Central memory CD8-positive, alpha-beta T cell (primary cell): ENCODE measurements at regions not wholly inside any gene's neighbourhood (a gene's known extent, or its start where the extent isn't known, plus 50 kb on each side); places are given as distances from the start of the nearest gene placed in this dataset.

Source experiments
- ATAC-seq: fragments of 150-1000 bp; cut with Tn5 transposase; replicated peaks from 2 replicates; pipeline ENCODE4 v1.10.0; 2022; ENCODE audit warnings: mild to moderate bottlenecking, moderate FRiP score, moderate number of reproducible peaks; ENCODE audit not compliant: poor library complexity, severe bottlenecking; ENCODE audit errors: extremely low read depth
- DNase-seq, 2 donors: peaks; one replicate each; pipeline ENCODE4 v3.0.0; 2021; ENCODE audit warnings: low spot score in 2 of 2
- H3K27ac Mint-ChIP-seq: one replicate; pipeline ENCODE4 v1.8.0; 2022; ENCODE audit warnings: low read depth, mild to moderate bottlenecking, moderate library complexity, mixed read lengths
- H3K27me3 Mint-ChIP-seq: one replicate; pipeline ENCODE4 v1.8.0; 2022; ENCODE audit warnings: mixed read lengths
- H3K36me3 Mint-ChIP-seq: one replicate; pipeline ENCODE4 v1.8.0; 2022; ENCODE audit warnings: mild to moderate bottlenecking, moderate library complexity, mixed read lengths; ENCODE audit not compliant: insufficient read depth
- H3K4me1 Mint-ChIP-seq: one replicate; pipeline ENCODE4 v1.8.0; 2022; ENCODE audit warnings: mixed read lengths
- H3K4me3 Mint-ChIP-seq: one replicate; pipeline ENCODE4 v1.8.0; 2022; ENCODE audit warnings: mild to moderate bottlenecking, moderate library complexity, mixed read lengths
- H3K9me3 Mint-ChIP-seq: one replicate; pipeline ENCODE4 v1.8.0; 2022; ENCODE audit warnings: mixed read lengths

- Mint-ChIP-seq H3K27me3 (no peaks in the 10 kb centered on the region), H3K36me3 (no peaks in the 10 kb centered on the region), H3K4me1 (no peaks in the 10 kb centered on the region), H3K4me3 (no peak overlapping the region), H3K27ac (no peak overlapping the region), H3K9me3 (peaks cover 18% of the 10 kb centered on the region)
- DNase-seq (no peak), ATAC-seq (no peak)
These were observed 365.2 kb upstream of the LUZP2 start for GRCh38 chr11:24131698-24132097.

- H3K27ac Mint-ChIP-seq = no peak overlapping the region
- ATAC-seq (no peak), DNase-seq (no peak)
- no peaks in the 10 kb centered on the region for H3K4me1 Mint-ChIP-seq
- no peak overlapping the region for H3K4me3 Mint-ChIP-seq
- no peaks in the 10 kb centered on the region for H3K27me3 Mint-ChIP-seq
- H3K36me3 Mint-ChIP-seq = no peaks in the 10 kb centered on the region
- H3K9me3 Mint-ChIP-seq = peaks cover 16% of the 10 kb centered on the region
These were observed 364.4 kb upstream of the LUZP2 start for GRCh38 chr11:24132471-24132870.

GRCh38 chr11:24134879-24135589, 361.8 kb upstream of the LUZP2 start:
- ATAC-seq (no peak), DNase-seq (no peak)
- no peaks in the 10 kb centered on the region for H3K36me3 Mint-ChIP-seq
- no peak overlapping the region for H3K4me3 Mint-ChIP-seq
- no peaks in the 10 kb centered on the region for H3K27me3 Mint-ChIP-seq
- H3K27ac Mint-ChIP-seq = no peak overlapping the region
- H3K4me1 Mint-ChIP-seq = no peaks in the 10 kb centered on the region
- peaks cover 12% of the 10 kb centered on the region for H3K9me3 Mint-ChIP-seq

DNA sequence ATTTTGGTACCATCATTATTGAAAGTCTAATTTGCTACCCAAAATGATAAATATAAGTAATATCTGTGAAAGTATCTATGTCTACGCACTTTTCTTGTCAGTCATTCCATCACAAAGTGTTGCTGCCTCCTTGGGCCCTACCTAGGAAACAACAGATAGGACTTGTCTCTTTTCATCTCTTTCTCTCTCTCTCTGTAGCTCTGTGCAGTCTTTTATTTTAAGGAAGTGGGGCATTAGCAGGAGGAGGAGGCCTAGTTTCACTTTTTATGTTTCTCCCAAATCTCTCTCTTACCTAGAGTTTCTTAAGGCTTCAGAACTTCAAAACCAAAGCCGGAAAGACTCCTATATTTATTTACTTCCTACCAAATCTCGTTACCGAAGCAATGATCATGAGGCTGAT, 354.8 kb upstream of the LUZP2 start:
- H3K36me3 Mint-ChIP-seq = no peaks in the 10 kb centered on the region
- ATAC-seq (no peak), DNase-seq (no peak)
- no peaks in the 10 kb centered on the region for H3K27me3 Mint-ChIP-seq
- H3K9me3 Mint-ChIP-seq = peaks cover 13% of the 10 kb centered on the region
- no peaks in the 10 kb centered on the region for H3K4me1 Mint-ChIP-seq
- no peak overlapping the region for H3K27ac Mint-ChIP-seq
- no peak overlapping the region for H3K4me3 Mint-ChIP-seq

DNA sequence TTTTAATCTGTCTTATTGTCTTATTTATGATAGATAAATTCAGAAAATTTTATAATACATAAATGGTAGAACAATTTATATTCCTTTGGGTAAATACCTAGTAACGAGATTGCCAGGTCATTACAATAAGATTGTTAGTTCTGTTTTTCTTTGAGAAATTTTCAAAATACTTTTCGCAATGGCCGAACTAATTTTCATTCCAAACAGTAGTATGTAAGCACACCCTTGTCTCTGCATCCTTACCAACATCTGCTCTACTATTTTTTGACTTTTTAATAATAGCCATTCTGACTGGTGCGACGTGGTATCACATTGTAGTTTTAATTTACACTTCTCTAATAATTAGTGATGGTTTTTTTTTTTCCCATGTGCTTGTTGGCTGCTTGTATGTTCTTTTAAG, 351.4 kb upstream of the LUZP2 start:
- ATAC-seq (no peak), DNase-seq (no peak)
- no peak overlapping the region for H3K4me3 Mint-ChIP-seq
- no peak overlapping the region for H3K27ac Mint-ChIP-seq
- H3K9me3 Mint-ChIP-seq = peaks cover 20% of the 10 kb centered on the region
- no peaks in the 10 kb centered on the region for H3K27me3 Mint-ChIP-seq
- no peaks in the 10 kb centered on the region for H3K4me1 Mint-ChIP-seq
- no peaks in the 10 kb centered on the region for H3K36me3 Mint-ChIP-seq

GRCh38 chr11:24153337-24153736, 343.5 kb upstream of the LUZP2 start:
- DNase-seq (no peak), ATAC-seq (no peak)
- no peak overlapping the region for H3K4me3 Mint-ChIP-seq
- H3K4me1 Mint-ChIP-seq = no peaks in the 10 kb centered on the region
- no peak overlapping the region for H3K27ac Mint-ChIP-seq
- no peaks in the 10 kb centered on the region for H3K36me3 Mint-ChIP-seq
- peaks cover 23% of the 10 kb centered on the region for H3K9me3 Mint-ChIP-seq
- no peaks in the 10 kb centered on the region for H3K27me3 Mint-ChIP-seq

DNA sequence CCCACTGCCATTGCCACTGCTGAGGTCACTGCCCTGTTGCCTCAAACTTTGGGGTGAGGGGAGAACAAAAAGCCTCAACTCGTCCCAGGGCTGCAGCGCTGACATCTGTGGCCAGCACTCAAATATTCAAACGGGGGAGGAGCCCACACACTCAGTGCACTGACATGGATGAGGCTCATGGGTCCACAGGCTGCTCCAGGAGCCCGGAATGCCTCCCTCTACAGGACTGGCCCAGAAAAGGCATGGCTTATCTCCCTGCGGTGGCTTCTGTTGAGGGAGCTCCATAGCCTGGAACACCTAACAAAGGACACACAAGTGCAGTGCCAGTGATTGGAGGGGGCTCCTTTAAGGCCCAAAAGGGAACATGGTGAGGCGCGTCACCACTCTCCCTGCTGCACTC, 341.1 kb upstream of the LUZP2 start:
- no peaks in the 10 kb centered on the region for H3K27me3 Mint-ChIP-seq
- peaks cover 23% of the 10 kb centered on the region for H3K9me3 Mint-ChIP-seq
- ATAC-seq (no peak), DNase-seq (no peak)
- H3K4me1 Mint-ChIP-seq = no peaks in the 10 kb centered on the region
- no peak overlapping the region for H3K27ac Mint-ChIP-seq
- no peaks in the 10 kb centered on the region for H3K36me3 Mint-ChIP-seq
- H3K4me3 Mint-ChIP-seq = no peak overlapping the region

- DNase-seq (no peak), ATAC-seq (no peak)
- no peak overlapping the region for H3K27ac Mint-ChIP-seq
- no peaks in the 10 kb centered on the region for H3K27me3 Mint-ChIP-seq
- H3K9me3 Mint-ChIP-seq = peaks cover 23% of the 10 kb centered on the region
- no peaks in the 10 kb centered on the region for H3K4me1 Mint-ChIP-seq
- no peaks in the 10 kb centered on the region for H3K36me3 Mint-ChIP-seq
- H3K4me3 Mint-ChIP-seq = no peak overlapping the region
These were observed 339.5 kb upstream of the LUZP2 start for GRCh38 chr11:24157316-24157715.

GRCh38 chr11:24161587-24161986, 335.3 kb upstream of the LUZP2 start:
- no peak for ATAC-seq
- DNase-seq = no peak
- peaks cover 23% of the 10 kb centered on the region for H3K9me3 Mint-ChIP-seq
- no peak overlapping the region for H3K27ac Mint-ChIP-seq
- H3K27me3 Mint-ChIP-seq = no peaks in the 10 kb centered on the region
- H3K4me1 Mint-ChIP-seq = no peaks in the 10 kb centered on the region
- H3K36me3 Mint-ChIP-seq = no peaks in the 10 kb centered on the region
- no peak overlapping the region for H3K4me3 Mint-ChIP-seq

DNA sequence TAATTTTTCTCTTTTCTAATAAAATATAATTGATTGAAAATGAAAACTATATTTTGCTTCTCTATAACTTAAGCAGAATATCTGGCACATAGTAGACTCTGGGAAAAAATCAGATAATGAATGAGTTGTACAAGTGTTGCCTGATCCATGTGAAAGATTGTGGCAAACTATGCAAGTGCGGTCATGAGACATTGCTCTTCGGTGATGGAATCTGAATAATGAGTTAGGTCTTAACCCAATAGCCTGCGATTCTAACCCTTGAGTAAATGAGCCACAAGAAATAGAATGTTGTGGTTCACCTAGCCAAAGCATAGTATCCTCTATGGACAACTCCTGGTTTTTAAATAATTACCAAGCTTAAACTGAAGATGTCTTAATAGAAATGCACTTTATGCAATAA, 333.7 kb upstream of the LUZP2 start:
- Mint-ChIP-seq H3K27me3 (no peaks in the 10 kb centered on the region), H3K27ac (no peak overlapping the region), H3K36me3 (no peaks in the 10 kb centered on the region), H3K9me3 (peaks cover 11% of the 10 kb centered on the region), H3K4me3 (no peak overlapping the region), H3K4me1 (no peaks in the 10 kb centered on the region)
- ATAC-seq (no peak), DNase-seq (no peak)

- DNase-seq (no peak), ATAC-seq (no peak)
- no peak overlapping the region for H3K27ac Mint-ChIP-seq
- no peaks in the 10 kb centered on the region for H3K4me1 Mint-ChIP-seq
- no peaks in the 10 kb centered on the region for H3K27me3 Mint-ChIP-seq
- no peak overlapping the region for H3K4me3 Mint-ChIP-seq
- H3K9me3 Mint-ChIP-seq = peaks cover 11% of the 10 kb centered on the region
- no peaks in the 10 kb centered on the region for H3K36me3 Mint-ChIP-seq
These were observed 333.0 kb upstream of the LUZP2 start for GRCh38 chr11:24163841-24164240.

GRCh38 chr11:24171869-24172268, 325.0 kb upstream of the LUZP2 start:
- no peaks in the 10 kb centered on the region for H3K9me3 Mint-ChIP-seq
- no peak for DNase-seq
- no peak for ATAC-seq
- H3K36me3 Mint-ChIP-seq = no peaks in the 10 kb centered on the region
- H3K4me3 Mint-ChIP-seq = no peak overlapping the region
- H3K27ac Mint-ChIP-seq = no peak overlapping the region
- no peaks in the 10 kb centered on the region for H3K27me3 Mint-ChIP-seq
- H3K4me1 Mint-ChIP-seq = no peaks in the 10 kb centered on the region

DNA sequence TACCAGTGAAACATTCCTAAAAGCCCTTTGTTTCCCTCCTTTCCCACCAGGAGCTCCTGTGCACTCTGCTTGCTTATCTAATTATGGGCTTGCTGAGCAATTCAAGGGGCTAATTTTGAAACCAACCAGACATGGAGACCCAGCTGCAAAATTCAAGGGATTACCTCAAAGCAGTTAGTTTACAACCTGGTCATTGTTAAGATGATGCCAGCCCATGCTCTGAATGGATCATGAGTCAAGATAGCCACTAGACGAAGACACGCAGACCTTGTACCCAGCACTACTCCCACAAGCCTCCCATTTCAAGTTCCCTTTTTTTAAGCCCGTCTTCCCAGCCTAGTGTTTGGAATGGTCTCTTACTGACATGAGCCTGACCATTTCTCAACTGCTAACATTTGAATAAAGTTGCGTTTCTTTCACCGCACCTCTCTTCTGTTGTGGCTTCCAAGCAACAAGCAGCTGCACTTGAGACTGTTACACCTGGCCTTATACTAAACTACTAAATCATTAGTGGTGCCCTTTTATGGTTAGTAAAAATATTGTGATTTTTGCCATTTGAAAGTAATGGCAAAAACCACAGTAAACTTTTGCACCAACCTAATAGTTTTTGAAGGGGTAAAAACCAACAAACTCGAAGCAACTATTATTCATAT, 315.3 kb upstream of the LUZP2 start:
- Mint-ChIP-seq H3K4me3 (no peak overlapping the region), H3K9me3 (peaks cover 20% of the 10 kb centered on the region), H3K27ac (no peak overlapping the region), H3K4me1 (no peaks in the 10 kb centered on the region), H3K36me3 (no peaks in the 10 kb centered on the region), H3K27me3 (no peaks in the 10 kb centered on the region)
- ATAC-seq (no peak), DNase-seq (no peak)
